ENCODE measurements at regions not wholly inside any gene's neighbourhood (a gene's known extent, or its start where the extent isn't known, plus 50 kb on each side); places are given as distances from the start of the nearest gene placed in this dataset.
"Not testable (repeated sequence)": the region's sequence is repeated elsewhere in the genome, so short reads cannot be mapped to it uniquely, and the experiment has no call there.

DNA sequence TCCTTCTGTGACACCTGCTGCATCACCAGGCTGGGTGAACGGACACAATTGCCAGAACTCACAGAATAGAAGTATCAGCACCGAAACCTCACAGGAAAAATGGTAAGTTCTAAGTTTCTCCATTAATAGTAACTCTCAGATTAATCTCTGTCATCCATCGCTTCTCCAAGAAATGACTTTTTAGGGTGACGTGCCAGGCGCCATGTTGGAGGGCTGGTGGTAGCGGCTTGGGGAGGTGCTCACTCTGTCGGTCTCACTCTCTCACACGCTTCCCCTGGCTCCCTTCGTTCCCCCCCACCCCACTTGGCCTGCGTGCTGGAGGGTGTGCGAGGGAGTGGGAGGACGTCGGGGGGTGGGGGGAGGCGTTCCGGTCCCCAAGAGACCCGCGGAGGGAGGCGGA, 85.6 kb downstream of the TFRC start:
- TF ChIP-seq, protein P1, sequence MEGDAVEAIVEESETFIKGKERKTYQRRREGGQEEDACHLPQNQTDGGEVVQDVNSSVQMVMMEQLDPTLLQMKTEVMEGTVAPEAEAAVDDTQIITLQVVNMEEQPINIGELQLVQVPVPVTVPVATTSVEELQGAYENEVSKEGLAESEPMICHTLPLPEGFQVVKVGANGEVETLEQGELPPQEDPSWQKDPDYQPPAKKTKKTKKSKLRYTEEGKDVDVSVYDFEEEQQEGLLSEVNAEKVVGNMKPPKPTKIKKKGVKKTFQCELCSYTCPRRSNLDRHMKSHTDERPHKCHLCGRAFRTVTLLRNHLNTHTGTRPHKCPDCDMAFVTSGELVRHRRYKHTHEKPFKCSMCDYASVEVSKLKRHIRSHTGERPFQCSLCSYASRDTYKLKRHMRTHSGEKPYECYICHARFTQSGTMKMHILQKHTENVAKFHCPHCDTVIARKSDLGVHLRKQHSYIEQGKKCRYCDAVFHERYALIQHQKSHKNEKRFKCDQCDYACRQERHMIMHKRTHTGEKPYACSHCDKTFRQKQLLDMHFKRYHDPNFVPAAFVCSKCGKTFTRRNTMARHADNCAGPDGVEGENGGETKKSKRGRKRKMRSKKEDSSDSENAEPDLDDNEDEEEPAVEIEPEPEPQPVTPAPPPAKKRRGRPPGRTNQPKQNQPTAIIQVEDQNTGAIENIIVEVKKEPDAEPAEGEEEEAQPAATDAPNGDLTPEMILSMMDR (IDR thresholded peaks at IDR 0.05 in 2 of 3, conservative IDR thresholded peaks at IDR 0.05 in 1 of 3; ENCODE audit: borderline replicate concordance in 1 of 3, insufficient read depth in 1 of 3, low read depth in 2 of 3, low read length in 2 of 3), result not testable (repeated sequence)
- TF ChIP-seq SP1 (IDR thresholded peaks at IDR 0.05; ENCODE audit: low read depth); POLR2AphosphoS5 (IDR thresholded peaks at IDR 0.05; ENCODE audit: low read depth, low read length); ZNF274 (IDR thresholded peaks at IDR 0.05; ENCODE audit: low read depth, low read length); POLR2A (IDR thresholded peaks at IDR 0.05; ENCODE audit: borderline replicate concordance, extremely low read depth, insufficient read depth, insufficient read length); RAD21 (IDR thresholded peaks at IDR 0.05; ENCODE audit: low read depth); EZH2phosphoT487 (IDR thresholded peaks at IDR 0.05; ENCODE audit: borderline replicate concordance); SIN3A (IDR thresholded peaks at IDR 0.05; ENCODE audit: low read depth); FOSL1 (IDR thresholded peaks at IDR 0.05; ENCODE audit: low read depth); EGR1 (IDR thresholded peaks at IDR 0.05; ENCODE audit: low read depth); EZH2 (IDR thresholded peaks at IDR 0.05): not testable (repeated sequence)
- TF ChIP-seq, protein P2, sequence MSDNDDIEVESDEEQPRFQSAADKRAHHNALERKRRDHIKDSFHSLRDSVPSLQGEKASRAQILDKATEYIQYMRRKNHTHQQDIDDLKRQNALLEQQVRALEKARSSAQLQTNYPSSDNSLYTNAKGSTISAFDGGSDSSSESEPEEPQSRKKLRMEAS (IDR thresholded peaks at IDR 0.05), result not testable (repeated sequence)

Measured in HCT116 (cell line).